ENCODE measurements at regions not wholly inside any gene's neighbourhood (a gene's known extent, or its start where the extent isn't known, plus 50 kb on each side); places are given as distances from the start of the nearest gene placed in this dataset.

DNA sequence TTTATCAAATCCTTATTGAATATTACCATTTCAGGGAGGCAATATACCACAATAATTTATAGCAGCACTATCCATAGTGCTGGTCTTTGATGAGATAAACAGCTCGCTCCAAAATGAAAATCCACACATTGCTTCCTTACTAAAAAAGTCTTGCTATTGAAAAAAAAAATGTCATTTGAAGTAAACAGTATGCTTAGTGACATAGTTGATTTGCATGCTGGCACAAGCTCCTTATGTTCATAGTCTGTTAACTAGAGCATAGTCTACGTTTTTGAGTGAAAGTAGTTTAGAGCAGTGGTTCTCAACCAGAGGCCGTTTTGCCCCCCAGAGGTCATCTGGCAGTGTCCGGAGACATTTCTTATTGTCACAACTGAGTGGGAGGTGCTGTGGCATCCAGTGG is 249.4 kb upstream of the PDZRN3 start:
- DNase-seq (ENCODE audit: low read depth) = no peak

DNA sequence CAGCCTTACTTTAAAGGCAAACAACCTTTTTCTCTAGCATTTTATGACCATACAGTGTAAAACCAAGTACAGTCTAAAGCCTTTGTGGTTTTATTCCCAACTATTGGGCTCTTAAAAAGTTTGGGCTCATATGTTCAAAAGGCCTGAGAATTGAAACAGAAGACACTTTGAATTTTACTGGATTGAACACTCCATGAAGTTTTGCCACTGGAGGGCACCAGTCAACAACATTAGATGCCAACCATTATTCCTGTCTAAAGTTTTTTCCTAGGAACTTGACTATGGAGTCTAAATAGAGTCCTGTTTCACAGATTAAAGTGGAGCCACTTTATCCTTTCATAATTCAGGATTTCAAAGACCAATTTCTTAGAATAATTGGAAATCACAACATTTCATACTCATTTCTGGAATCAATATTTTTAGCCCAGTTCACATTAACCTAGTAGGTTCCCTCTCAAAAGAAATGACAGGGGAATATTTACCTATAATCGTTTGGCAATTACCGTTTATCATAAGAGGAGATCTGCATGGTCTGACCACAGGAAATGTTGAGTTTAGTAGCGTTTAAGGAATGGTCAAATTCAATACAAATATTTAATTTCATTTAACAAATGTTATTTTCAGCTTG is 244.1 kb upstream of the PDZRN3 start:
- DNase-seq (ENCODE audit: low read depth) = peak; percentile 30

- DNase-seq (ENCODE audit: low read depth) = no peak
Measured at GRCh38 chr3:73867524-73867923, 242.8 kb upstream of the PDZRN3 start.

DNA sequence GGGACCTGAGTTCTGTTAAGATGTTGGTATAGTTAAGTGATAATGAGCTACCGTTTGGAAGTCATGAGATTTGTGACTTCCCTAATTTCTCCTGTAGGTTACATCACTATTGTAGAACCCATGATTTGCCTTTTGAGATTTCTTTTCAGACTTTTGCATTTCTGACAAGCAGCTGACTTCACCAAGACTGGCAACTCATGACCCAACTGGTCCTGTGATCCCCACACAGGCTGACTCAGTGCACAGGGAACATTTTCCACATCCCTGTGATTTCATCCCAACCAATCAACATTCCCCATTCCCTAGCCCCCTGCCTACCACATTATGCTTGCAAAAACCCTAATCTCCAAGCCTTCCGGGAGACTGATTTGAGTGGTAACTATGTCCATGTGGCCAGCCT is 242.1 kb upstream of the PDZRN3 start:
- DNase-seq (ENCODE audit: low read depth) = peak; percentile 18

GRCh38 chr3:73863546-73864079 is 238.9 kb upstream of the PDZRN3 start:
- no peak for DNase-seq (ENCODE audit: low read depth)

DNA sequence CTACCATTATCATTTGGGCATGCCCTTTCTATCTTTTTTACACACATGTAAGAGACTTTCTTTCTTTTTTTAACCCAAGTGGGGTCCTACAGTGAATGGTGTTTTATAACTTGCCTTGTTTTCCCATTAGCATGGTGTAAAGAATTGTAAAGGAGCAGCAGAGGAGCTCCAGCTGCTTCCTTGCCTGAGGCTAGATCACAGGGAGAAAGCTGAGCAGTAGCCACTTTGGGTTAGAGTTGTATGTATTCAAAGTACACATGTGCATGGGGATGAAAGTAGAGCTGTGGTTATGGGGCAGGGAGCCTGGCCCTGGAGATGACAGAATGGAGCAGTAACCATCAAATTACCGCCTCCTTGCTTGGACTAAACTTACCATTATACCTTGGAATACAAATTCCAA is 231.1 kb upstream of the PDZRN3 start:
- no peak for DNase-seq (ENCODE audit: low read depth)

DNA sequence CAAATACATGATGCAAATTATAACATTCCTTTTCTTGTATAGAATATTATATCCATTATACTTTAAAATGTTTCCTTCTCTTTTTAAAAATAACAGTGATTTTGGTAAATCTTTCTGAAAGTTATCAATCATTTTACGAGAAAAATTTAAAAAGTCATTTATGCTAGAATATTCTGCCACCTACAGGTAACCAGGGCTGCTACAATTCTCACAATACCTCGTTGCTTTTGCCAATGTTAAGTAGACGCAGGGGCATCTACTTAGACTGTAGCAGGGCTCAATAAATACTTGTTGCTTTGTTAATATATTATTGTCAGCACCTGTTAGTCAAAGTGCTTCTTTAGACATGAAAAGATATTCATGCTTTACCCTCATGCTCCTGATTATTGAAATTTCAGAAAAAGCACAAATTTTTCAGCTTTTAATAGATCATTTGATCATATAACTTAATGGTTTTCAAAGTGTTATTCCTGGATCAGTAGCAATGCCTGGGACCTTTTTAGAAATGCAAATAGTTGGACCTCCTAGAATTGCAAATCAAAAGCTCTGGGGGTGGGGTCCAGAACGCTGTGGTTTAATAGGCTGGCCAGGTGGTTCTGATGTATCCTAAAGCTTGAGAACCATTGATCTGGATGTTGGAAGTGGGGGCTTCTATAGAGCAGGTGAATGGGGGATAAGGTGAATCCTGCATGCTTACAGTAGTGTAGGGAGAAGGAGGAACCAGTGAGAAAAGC is 223.6 kb upstream of the PDZRN3 start:
- peak; percentile 40 for DNase-seq (ENCODE audit: low read depth)

DNA sequence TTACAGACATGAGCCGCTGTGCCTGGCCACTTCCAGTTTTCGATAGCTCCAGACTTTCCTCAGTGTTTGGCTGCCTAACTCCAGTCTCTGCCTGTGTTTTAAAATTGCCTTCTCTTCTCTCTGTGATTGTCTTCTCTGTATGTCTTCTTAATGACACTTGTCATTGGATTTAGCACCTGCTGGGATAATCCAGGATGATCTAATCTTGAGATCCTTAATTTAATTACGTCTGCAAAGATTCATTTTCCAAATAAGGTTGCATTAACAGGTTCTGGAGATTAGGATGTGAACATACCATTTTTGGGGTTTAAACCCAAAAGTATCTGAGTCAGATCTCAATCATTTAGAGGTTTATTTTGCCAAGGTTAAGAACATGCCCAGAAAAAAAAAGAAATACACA is 222.2 kb upstream of the PDZRN3 start:
- no peak for DNase-seq (ENCODE audit: low read depth)

DNA sequence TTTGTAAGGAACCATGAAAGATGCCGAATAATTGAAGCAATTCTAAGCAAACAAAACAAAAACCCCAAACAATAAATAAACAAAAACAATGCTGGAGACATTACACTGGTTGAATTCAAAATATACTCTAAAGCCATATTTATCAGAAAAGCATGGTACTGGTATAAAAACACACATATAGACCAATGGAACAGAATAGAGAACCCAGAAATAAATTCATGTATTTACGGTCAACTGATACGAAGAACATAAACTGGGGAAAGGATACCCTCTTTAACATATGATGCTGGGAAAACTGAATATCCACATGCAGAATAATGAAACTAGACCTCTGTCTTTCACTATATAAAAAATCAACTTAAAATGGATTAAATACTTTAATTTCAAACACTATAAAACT is 214.3 kb upstream of the PDZRN3 start:
- no peak for DNase-seq (ENCODE audit: low read depth)

- no peak for DNase-seq (ENCODE audit: low read depth)
Measured at GRCh38 chr3:73835945-73836344, 211.2 kb upstream of the PDZRN3 start.

- no peak for DNase-seq (ENCODE audit: low read depth)
Measured at GRCh38 chr3:73832426-73832825, 207.7 kb upstream of the PDZRN3 start.

DNA sequence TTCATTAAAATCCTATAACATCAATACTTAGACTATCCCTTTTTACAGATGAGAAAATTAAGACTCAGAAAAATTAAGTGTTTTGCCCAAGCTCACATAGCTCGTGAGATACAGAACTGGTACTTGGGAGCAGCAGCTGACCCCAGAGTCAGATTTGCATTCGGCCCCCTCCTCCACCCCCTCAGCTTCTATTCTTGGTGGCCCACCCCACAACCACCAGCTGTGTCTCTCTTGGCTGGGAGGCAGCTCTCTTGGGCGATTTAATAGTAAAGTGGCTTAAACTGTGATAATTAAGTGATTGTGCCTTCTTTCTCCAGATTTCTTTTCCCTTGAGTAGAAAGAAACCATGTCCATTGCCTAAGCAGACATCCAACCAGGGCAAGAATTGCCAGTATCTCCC is 203.6 kb upstream of the PDZRN3 start:
- no peak for DNase-seq (ENCODE audit: low read depth)

GRCh38 chr3:73827725-73828211 is 203.0 kb upstream of the PDZRN3 start:
- DNase-seq (ENCODE audit: low read depth) = no peak

- DNase-seq (ENCODE audit: low read depth) = no peak
Measured at GRCh38 chr3:73827204-73827603, 202.5 kb upstream of the PDZRN3 start.

- peak; percentile 54 for DNase-seq (ENCODE audit: low read depth)
Measured at GRCh38 chr3:73820896-73821295, 196.2 kb upstream of the PDZRN3 start.

GRCh38 chr3:73820431-73820830 is 195.7 kb upstream of the PDZRN3 start:
- DNase-seq (ENCODE audit: low read depth) = no peak

GRCh38 chr3:73815966-73816365 is 191.2 kb upstream of the PDZRN3 start:
- DNase-seq (ENCODE audit: low read depth) = no peak

DNA sequence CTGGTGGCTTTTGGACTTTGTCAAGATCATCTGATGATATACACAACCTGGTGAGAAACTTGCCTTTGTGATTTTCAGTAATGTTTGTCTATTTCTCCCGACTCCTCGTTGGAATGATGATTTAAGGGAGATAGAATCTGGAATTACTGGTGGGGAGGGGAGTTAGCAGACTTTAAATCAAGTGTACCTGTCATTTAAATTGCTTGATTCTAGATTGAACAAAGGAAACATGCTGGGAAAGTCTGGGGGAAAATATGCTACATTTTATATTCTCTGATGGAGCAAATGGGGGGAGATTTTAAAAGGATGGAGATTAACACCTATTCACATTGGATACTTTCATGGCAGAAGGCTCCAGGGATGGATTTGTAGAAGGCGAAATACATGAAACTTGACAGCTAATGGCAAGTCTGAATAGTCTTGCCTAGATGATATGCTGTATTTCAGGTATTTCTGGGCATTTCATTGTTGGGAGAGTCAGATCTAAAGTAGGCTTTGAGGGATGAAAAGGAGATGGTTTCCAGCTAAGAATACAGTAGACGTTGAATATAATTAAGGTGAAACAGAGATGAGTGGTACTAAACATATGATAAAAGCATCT is 189.1 kb upstream of the PDZRN3 start:
- no peak for DNase-seq (ENCODE audit: low read depth)

DNA sequence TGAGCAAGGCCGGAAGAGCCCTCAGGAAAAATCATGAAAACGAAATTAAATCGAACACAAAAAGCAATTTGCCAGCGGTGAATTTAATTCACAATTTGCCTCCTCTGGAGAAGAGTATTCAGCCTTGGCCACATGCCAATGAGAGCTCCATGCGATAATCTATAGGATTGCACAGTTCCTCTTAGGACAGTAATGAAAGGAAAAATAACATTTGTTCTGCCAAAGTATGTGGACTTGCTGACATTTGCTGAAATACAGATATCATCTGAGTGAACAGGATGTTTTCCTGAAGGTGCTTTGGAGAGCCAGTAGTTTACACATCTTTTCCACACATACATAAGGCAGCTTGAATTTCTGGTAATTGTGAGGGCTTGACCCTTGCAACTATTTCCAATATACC is 188.6 kb upstream of the PDZRN3 start:
- no peak for DNase-seq (ENCODE audit: low read depth)

GRCh38 chr3:73812054-73812453 is 187.3 kb upstream of the PDZRN3 start:
- no peak for DNase-seq (ENCODE audit: low read depth)

DNA sequence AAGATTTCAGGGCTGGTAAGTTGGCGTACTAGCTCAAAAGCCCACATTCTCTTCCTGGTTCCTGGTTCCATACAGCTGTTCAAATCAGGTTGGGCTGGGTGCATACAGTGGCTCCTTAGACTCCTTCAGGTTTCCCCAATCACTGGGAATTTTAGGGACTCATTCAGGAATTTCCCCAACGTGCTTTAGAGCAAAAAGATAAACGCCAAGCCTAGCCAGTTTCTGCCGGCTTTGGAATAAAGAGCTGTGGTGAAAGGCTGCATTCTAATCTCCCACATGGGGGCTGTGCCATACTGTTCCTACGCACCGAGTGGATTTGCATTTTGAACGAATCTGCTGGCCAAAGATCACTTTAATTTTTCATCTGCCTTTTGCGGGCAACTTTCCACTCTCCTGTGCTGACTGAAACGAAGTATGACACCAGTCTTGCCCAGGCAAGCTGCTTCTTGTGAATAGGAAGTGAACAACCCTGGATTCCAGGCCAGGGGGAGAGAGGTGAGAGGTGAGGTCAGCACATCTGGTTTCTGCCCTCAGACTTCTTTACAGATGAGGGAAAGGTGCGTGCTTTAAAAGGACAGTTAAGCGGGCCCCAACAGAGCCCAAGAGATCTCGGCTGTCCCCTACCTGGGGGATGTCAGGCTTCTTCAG is 184.2 kb upstream of the PDZRN3 start:
- no peak for DNase-seq (ENCODE audit: low read depth)

DNA sequence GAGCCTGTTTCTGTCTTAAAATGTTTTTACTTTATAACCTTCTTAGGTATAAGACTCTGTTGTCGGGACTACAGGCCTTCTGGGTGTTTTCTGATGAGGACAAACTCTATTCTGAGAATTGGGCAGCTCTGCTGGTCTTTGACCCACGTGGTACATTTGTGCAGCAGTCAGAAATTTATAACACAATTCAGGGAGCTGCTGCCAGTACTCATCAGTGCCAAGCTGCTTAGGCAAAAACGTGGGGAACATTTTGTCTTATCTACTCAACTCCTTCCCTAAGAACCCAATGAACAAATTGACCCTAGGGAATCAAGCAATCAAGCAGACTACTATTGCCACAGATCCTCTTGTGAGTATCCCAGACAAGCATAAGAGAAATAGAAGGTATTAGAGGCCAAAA is 180.7 kb upstream of the PDZRN3 start:
- peak; percentile 59 for DNase-seq (ENCODE audit: low read depth)

Data from LHCN-M2 (cell line).